ENCODE measurements at regions not wholly inside any gene's neighbourhood (a gene's known extent, or its start where the extent isn't known, plus 50 kb on each side); places are given as distances from the start of the nearest gene placed in this dataset.

DNA sequence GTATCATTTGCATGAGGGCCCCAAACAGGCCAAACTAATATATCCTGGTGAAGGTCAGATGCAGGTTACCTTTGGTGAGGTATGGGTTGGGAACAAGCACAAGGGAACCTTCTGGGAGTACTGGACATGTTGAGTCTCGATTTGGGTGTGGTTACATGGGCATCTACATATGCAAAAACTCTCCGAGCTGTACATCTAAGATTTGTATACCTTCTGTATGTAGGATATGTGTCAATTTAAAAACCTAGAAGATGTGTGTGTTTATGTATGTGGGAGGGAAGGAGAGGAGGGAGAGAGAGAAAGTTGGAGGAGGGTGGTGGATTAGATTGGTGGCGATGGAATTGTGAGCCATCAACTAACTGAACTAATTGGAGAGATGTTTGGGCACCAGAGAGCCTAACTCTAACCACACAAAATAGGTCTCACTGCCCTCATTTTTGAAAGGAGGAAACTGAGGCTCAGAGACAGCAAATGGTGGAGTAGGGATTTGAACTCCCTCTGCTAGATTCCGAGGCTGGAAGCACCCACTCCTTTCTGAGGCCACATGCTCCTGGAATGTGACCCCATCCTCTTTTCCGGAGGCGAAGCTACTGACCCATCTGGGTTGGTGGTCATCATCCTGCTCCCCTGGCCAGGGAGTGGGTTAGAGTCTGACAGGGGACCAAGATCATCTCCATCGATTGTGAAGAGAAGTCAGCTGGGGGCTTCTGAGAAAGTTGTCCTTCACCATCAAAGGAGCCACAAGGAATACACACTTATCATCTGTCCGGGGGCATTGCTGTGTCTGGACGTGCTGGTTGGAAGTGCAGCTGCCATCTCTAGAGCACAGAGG, 107.3 kb upstream of the MYCN start:
- TF ChIP-seq, protein P1, sequence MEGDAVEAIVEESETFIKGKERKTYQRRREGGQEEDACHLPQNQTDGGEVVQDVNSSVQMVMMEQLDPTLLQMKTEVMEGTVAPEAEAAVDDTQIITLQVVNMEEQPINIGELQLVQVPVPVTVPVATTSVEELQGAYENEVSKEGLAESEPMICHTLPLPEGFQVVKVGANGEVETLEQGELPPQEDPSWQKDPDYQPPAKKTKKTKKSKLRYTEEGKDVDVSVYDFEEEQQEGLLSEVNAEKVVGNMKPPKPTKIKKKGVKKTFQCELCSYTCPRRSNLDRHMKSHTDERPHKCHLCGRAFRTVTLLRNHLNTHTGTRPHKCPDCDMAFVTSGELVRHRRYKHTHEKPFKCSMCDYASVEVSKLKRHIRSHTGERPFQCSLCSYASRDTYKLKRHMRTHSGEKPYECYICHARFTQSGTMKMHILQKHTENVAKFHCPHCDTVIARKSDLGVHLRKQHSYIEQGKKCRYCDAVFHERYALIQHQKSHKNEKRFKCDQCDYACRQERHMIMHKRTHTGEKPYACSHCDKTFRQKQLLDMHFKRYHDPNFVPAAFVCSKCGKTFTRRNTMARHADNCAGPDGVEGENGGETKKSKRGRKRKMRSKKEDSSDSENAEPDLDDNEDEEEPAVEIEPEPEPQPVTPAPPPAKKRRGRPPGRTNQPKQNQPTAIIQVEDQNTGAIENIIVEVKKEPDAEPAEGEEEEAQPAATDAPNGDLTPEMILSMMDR (conservative IDR thresholded peaks at IDR 0.05; ENCODE audit: low read depth in 2 of 2), result no peak
- TF ChIP-seq EZH2 (IDR thresholded peaks at IDR 0.05; ENCODE audit: low read depth, unreplicated experiment) (no peak), POLR2AphosphoS5 (IDR thresholded peaks at IDR 0.05; ENCODE audit: low read depth) (no peak)

Measured in GM23338 (cell line).